SK-N-SH treated with all-trans-retinoic acid at 6 μM for 48 hours (cell line): ENCODE measurements at regions not wholly inside any gene's neighbourhood (a gene's known extent, or its start where the extent isn't known, plus 50 kb on each side); places are given as distances from the start of the nearest gene placed in this dataset.

ENCODE experiments used
- ATAC-seq: fragments of 200-7000 bp; cut with Tn5 transposase; 3 replicates; pipeline ENCODE4 v1.9.1; 2020; ENCODE audit warnings: mild to moderate bottlenecking, moderate library complexity
- ARNTL ChIP-seq: fragments of 450-650 bp; formaldehyde crosslinking; IDR thresholded peaks from 2 replicates; pipeline ENCODE4 v1.5.0; 2020; ENCODE audit warnings: low read depth, mild to moderate bottlenecking, moderate library complexity, borderline replicate concordance
- BACH2 ChIP-seq: fragments of 250-450 bp; sonication (Bioruptor Pico); IDR thresholded peaks from 2 replicates; pipeline ENCODE4 v1.9.0; 2021; ENCODE audit warnings: mild to moderate bottlenecking, borderline replicate concordance
- CREB5 ChIP-seq: fragments of 250-450 bp; sonication (Bioruptor Pico); IDR thresholded peaks from 2 replicates; pipeline ENCODE4 v1.5.1; 2020; ENCODE audit warnings: low read depth, mild to moderate bottlenecking, moderate library complexity
- CSDC2 ChIP-seq: fragments of 250-450 bp; sonication (Bioruptor Pico); IDR thresholded peaks from 2 replicates; pipeline ENCODE4 v1.5.0; 2020; ENCODE audit warnings: mild to moderate bottlenecking, moderate library complexity
- ESRRG ChIP-seq: fragments of 250-450 bp; sonication (Bioruptor Pico); IDR thresholded peaks from 2 replicates; pipeline ENCODE4 v1.6.1; 2021; ENCODE audit warnings: mild to moderate bottlenecking
- GLIS3 ChIP-seq: fragments of 250-450 bp; sonication (Bioruptor Pico); IDR thresholded peaks from 2 replicates; pipeline ENCODE4 v1.5.0; 2020; ENCODE audit warnings: mild to moderate bottlenecking, moderate library complexity
- ISL1 ChIP-seq: fragments of 250-450 bp; sonication (Bioruptor Pico); IDR thresholded peaks from 2 replicates; pipeline ENCODE4 v2.1.2; 2022; ENCODE audit warnings: mild to moderate bottlenecking, moderate library complexity
- OSR1 ChIP-seq: fragments of 250-450 bp; sonication (Bioruptor Pico); IDR thresholded peaks from 2 replicates; pipeline ENCODE4 v1.8.0; 2022; ENCODE audit warnings: moderate library complexity, mild to moderate bottlenecking, inconsistent platforms
- POU6F1 ChIP-seq: fragments of 250-450 bp; sonication (Bioruptor Pico); IDR thresholded peaks from 2 replicates; pipeline ENCODE4 v1.8.0; 2021; ENCODE audit warnings: low read depth, mild to moderate bottlenecking, moderate library complexity, borderline replicate concordance
- PPARA ChIP-seq: fragments of 250-450 bp; sonication (Bioruptor Pico); IDR thresholded peaks from 2 replicates; pipeline ENCODE4 v1.5.0; 2020; ENCODE audit warnings: mild to moderate bottlenecking, borderline replicate concordance
- RARB ChIP-seq: fragments of 250-450 bp; sonication (Bioruptor Pico); IDR thresholded peaks from 2 replicates; pipeline ENCODE4 v1.8.0; 2021; ENCODE audit warnings: mild to moderate bottlenecking, moderate library complexity
- SNAI2 ChIP-seq: fragments of 250-450 bp; sonication (Bioruptor Pico); IDR thresholded peaks from 2 replicates; pipeline ENCODE4 v1.5.0; 2020; ENCODE audit warnings: mild to moderate bottlenecking, moderate library complexity
- TCF4 ChIP-seq: fragments of 250-450 bp; sonication (Bioruptor Pico); IDR thresholded peaks from 2 replicates; pipeline ENCODE4 v1.8.0; 2021; ENCODE audit warnings: mild to moderate bottlenecking, moderate library complexity, borderline replicate concordance
- TOX ChIP-seq: fragments of 250-450 bp; sonication (Bioruptor Pico); IDR thresholded peaks from 2 replicates; pipeline ENCODE4 v1.8.0; 2021; ENCODE audit warnings: mild to moderate bottlenecking, moderate library complexity, borderline replicate concordance
- TSHZ2 ChIP-seq: fragments of 250-450 bp; sonication (Bioruptor Pico); IDR thresholded peaks from 2 replicates; pipeline ENCODE4 v1.5.0; 2020; ENCODE audit warnings: mild to moderate bottlenecking, moderate library complexity
- ZC3H10 ChIP-seq: fragments of 250-450 bp; sonication (Bioruptor Pico); IDR thresholded peaks from 2 replicates; pipeline ENCODE4 v1.5.1; 2021; ENCODE audit warnings: mild to moderate bottlenecking, moderate library complexity
- ZFP3 ChIP-seq: fragments of 250-450 bp; sonication (Bioruptor Pico); IDR thresholded peaks from 2 replicates; pipeline ENCODE4 v1.5.0; 2020; ENCODE audit warnings: mild to moderate bottlenecking, moderate library complexity
- ZFP30 ChIP-seq: fragments of 450-650 bp; formaldehyde crosslinking; IDR thresholded peaks from 2 replicates; pipeline ENCODE4 v1.5.0; 2022; ENCODE audit warnings: mild to moderate bottlenecking, moderate library complexity
- ZNF565 ChIP-seq: fragments of 450-650 bp; formaldehyde crosslinking; conservative IDR thresholded peaks from 2 replicates; pipeline ENCODE4 v1.5.0; 2020; ENCODE audit warnings: low read depth, mild to moderate bottlenecking, moderate library complexity
- ZNF70 ChIP-seq: fragments of 450-650 bp; formaldehyde crosslinking; IDR thresholded peaks from 2 replicates; pipeline ENCODE4 v1.5.0; 2020; ENCODE audit warnings: mild to moderate bottlenecking, moderate library complexity
- ZNF8 ChIP-seq: fragments of 450-650 bp; formaldehyde crosslinking; IDR thresholded peaks from 2 replicates; pipeline ENCODE4 v1.5.0; 2020; ENCODE audit warnings: mild to moderate bottlenecking, moderate library complexity
- TF ChIP-seq, protein P1 (sequence below): fragments of 250-450 bp; sonication (Bioruptor Pico); IDR thresholded peaks from 2 replicates; pipeline ENCODE4 v1.5.1; 2021; ENCODE audit warnings: mild to moderate bottlenecking, moderate library complexity
- TF ChIP-seq, protein P2 (sequence below): fragments of 250-450 bp; sonication (Bioruptor Pico); IDR thresholded peaks from 2 replicates; pipeline ENCODE4 v1.8.0; 2020; ENCODE audit warnings: mild to moderate bottlenecking, moderate library complexity, borderline replicate concordance

GRCh38 chr3:34882764-34883163, 756.6 kb upstream of the ARPP21 start:
- ATAC-seq = no peak
- TF ChIP-seq ZFP3 (no peak), ZNF565 (CRISPR knock-in tag) (no peak), ARNTL (CRISPR knock-in tag) (no peak), ZNF8 (CRISPR knock-in tag) (no peak), ZNF70 (no peak), ESRRG (no peak), OSR1 (CRISPR knock-in tag) (no peak), CSDC2 (CRISPR knock-in tag) (no peak), SNAI2 (CRISPR knock-in tag) (no peak), ISL1 (CRISPR knock-in tag) (no peak), CREB5 (CRISPR knock-in tag) (no peak), TCF4 (no peak), RARB (no peak), PPARA (CRISPR knock-in tag) (no peak), ZFP30 (CRISPR knock-in tag) (no peak), BACH2 (CRISPR knock-in tag) (no peak), ZC3H10 (CRISPR knock-in tag) (no peak), TOX (CRISPR knock-in tag) (no peak)
- TF ChIP-seq, protein P1, sequence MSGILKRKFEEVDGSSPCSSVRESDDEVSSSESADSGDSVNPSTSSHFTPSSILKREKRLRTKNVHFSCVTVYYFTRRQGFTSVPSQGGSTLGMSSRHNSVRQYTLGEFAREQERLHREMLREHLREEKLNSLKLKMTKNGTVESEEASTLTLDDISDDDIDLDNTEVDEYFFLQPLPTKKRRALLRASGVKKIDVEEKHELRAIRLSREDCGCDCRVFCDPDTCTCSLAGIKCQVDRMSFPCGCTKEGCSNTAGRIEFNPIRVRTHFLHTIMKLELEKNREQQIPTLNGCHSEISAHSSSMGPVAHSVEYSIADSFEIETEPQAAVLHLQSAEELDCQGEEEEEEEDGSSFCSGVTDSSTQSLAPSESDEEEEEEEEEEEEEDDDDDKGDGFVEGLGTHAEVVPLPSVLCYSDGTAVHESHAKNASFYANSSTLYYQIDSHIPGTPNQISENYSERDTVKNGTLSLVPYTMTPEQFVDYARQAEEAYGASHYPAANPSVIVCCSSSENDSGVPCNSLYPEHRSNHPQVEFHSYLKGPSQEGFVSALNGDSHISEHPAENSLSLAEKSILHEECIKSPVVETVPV = no peak
- TF ChIP-seq, protein P2, sequence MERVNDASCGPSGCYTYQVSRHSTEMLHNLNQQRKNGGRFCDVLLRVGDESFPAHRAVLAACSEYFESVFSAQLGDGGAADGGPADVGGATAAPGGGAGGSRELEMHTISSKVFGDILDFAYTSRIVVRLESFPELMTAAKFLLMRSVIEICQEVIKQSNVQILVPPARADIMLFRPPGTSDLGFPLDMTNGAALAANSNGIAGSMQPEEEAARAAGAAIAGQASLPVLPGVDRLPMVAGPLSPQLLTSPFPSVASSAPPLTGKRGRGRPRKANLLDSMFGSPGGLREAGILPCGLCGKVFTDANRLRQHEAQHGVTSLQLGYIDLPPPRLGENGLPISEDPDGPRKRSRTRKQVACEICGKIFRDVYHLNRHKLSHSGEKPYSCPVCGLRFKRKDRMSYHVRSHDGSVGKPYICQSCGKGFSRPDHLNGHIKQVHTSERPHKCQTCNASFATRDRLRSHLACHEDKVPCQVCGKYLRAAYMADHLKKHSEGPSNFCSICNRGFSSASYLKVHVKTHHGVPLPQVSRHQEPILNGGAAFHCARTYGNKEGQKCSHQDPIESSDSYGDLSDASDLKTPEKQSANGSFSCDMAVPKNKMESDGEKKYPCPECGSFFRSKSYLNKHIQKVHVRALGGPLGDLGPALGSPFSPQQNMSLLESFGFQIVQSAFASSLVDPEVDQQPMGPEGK (CRISPR knock-in tag) = no peak

- no peak for ATAC-seq
- TF ChIP-seq ZFP3 = no peak
- TF ChIP-seq ARNTL (CRISPR knock-in tag) = no peak
- TF ChIP-seq ISL1 (CRISPR knock-in tag) = no peak
- no peak for TF ChIP-seq POU6F1 (CRISPR knock-in tag)
- TF ChIP-seq ZNF565 (CRISPR knock-in tag) = no peak
- no peak for TF ChIP-seq ZNF8 (CRISPR knock-in tag)
- no peak for TF ChIP-seq CREB5 (CRISPR knock-in tag)
- no peak for TF ChIP-seq ESRRG
- TF ChIP-seq OSR1 (CRISPR knock-in tag) = no peak
- TF ChIP-seq GLIS3 = no peak
- TF ChIP-seq TSHZ2 = no peak
- TF ChIP-seq, protein P1 = no peak
- TF ChIP-seq CSDC2 (CRISPR knock-in tag) = no peak
- TF ChIP-seq PPARA (CRISPR knock-in tag) = no peak
- TF ChIP-seq TCF4 = no peak
- no peak for TF ChIP-seq SNAI2 (CRISPR knock-in tag)
- no peak for TF ChIP-seq ZNF70
Observed at GRCh38 chr3:34884007-34884406, 755.3 kb upstream of the ARPP21 start.
